ENCODE measurements at regions not wholly inside any gene's neighbourhood (a gene's known extent, or its start where the extent isn't known, plus 50 kb on each side); places are given as distances from the start of the nearest gene placed in this dataset.

DNA sequence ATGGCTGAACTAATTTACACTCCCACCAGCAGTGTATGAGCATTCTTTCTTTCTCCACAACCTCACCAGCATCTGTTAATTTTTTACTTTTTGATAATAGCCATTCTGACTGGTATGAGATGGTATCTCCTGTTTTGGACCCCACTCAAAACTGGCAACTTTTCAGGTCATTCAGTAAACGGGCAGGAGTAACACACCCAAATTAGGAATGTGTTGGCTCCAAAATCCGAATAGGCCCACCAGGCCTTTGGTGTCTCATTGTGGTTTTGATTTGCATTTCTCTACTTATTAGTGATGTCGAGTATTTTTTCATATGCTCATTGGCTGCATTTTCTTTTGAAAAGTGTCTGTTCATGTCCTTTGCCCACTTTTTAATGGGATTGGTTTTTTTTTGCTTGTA is 517.1 kb downstream of the TMEM232 start:
- no peaks in the 10 kb centered on the region for H3K4me1 ChIP-seq
- no peak for DNase-seq
- H3K4me3 ChIP-seq = no peak overlapping the region
- H3K9me3 ChIP-seq = peaks cover 0 to 5% (median 2%) of the 10 kb centered on the region in 4 donors
- H3K27ac ChIP-seq = no peak overlapping the region
- ATAC-seq (ENCODE audit: low FRiP score in 2 of 2) = no peak
- H3K36me3 ChIP-seq = no peaks in the 10 kb centered on the region
- WGBS, 2 donors = 71 to 74% methylated on average over 3 of the region's 3 CpGs
- H3K27me3 ChIP-seq = no peaks in the 10 kb centered on the region
- no peak for TF ChIP-seq EP300 (IDR thresholded peaks at IDR 0.05)
- TF ChIP-seq, protein P1, sequence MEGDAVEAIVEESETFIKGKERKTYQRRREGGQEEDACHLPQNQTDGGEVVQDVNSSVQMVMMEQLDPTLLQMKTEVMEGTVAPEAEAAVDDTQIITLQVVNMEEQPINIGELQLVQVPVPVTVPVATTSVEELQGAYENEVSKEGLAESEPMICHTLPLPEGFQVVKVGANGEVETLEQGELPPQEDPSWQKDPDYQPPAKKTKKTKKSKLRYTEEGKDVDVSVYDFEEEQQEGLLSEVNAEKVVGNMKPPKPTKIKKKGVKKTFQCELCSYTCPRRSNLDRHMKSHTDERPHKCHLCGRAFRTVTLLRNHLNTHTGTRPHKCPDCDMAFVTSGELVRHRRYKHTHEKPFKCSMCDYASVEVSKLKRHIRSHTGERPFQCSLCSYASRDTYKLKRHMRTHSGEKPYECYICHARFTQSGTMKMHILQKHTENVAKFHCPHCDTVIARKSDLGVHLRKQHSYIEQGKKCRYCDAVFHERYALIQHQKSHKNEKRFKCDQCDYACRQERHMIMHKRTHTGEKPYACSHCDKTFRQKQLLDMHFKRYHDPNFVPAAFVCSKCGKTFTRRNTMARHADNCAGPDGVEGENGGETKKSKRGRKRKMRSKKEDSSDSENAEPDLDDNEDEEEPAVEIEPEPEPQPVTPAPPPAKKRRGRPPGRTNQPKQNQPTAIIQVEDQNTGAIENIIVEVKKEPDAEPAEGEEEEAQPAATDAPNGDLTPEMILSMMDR (IDR thresholded peaks at IDR 0.05) = no peak
- no peak for TF ChIP-seq POLR2A (IDR thresholded peaks at IDR 0.05)
- no peak for TF ChIP-seq POLR2AphosphoS5 (IDR thresholded peaks at IDR 0.05)

DNA sequence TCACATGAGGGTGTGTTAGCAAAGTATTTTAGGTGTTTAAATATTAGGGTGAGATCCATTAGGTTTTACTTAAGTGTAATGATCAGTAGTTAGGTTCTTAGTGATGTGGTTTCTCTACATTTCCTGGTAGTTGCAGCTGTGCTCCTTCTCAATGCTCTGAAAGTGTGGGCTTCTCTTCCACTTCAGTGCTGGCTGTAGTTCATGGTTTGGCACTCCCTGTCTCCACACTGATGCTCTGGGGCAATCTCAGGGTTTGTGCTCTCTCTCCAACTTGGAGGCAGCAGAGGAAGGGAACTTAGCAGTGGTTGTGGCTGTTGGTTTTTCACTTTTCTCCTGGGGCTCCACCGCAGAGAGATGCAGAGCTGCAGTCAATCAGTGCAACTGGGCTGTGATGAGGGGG is 507.5 kb downstream of the TMEM232 start:
- H3K9me3 ChIP-seq = peaks cover 5 to 50% (median 13%) of the 10 kb centered on the region in 4 donors
- 67 to 94% methylated on average over 1 of the region's 1 CpG for WGBS, 2 donors
- H3K27me3 ChIP-seq = no peaks in the 10 kb centered on the region
- DNase-seq (no peak), ATAC-seq (ENCODE audit: low FRiP score in 2 of 2) (no peak)
- no peaks in the 10 kb centered on the region for H3K4me1 ChIP-seq
- no peak overlapping the region for H3K4me3 ChIP-seq
- TF ChIP-seq, protein P1 (IDR thresholded peaks at IDR 0.05) = no peak
- TF ChIP-seq POLR2A (IDR thresholded peaks at IDR 0.05) (no peak), POLR2AphosphoS5 (IDR thresholded peaks at IDR 0.05) (no peak), EP300 (IDR thresholded peaks at IDR 0.05) (no peak)
- H3K36me3 ChIP-seq = no peaks in the 10 kb centered on the region
- H3K27ac ChIP-seq = no peak overlapping the region

DNA sequence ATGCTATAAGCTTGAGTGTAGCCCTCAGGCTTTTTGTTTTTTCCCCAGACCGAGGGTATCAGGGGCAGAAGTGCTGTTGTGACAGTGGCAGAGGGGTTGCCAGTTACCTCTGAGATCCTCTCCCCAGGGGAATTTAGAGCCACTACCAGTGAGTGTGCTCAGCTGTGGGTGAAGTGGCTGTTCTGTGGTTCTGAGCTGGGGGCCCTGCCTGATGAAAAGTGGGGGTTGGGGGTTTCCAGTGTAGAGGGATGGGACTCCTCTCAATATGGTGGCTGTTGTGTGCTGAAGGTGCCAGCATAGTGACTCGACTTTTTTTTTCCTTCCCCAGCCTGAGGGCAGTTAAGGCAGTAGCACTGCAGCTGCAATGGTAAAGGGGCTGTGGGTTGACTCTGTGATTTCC is 506.7 kb downstream of the TMEM232 start:
- no peaks in the 10 kb centered on the region for H3K4me1 ChIP-seq
- ATAC-seq (ENCODE audit: low FRiP score in 2 of 2) (no peak), DNase-seq (no peak)
- no peaks in the 10 kb centered on the region for H3K27me3 ChIP-seq
- no peak overlapping the region for H3K4me3 ChIP-seq
- no peak overlapping the region for H3K27ac ChIP-seq
- H3K9me3 ChIP-seq = peaks cover 5 to 50% (median 15%) of the 10 kb centered on the region in 4 donors
- WGBS, 2 donors = 76 to 86% methylated on average over 1 to 2 of the region's 2 CpGs
- TF ChIP-seq POLR2A (IDR thresholded peaks at IDR 0.05) (no peak), POLR2AphosphoS5 (IDR thresholded peaks at IDR 0.05) (no peak), EP300 (IDR thresholded peaks at IDR 0.05) (no peak)
- TF ChIP-seq, protein P1 (IDR thresholded peaks at IDR 0.05) = no peak
- H3K36me3 ChIP-seq = no peaks in the 10 kb centered on the region

DNA sequence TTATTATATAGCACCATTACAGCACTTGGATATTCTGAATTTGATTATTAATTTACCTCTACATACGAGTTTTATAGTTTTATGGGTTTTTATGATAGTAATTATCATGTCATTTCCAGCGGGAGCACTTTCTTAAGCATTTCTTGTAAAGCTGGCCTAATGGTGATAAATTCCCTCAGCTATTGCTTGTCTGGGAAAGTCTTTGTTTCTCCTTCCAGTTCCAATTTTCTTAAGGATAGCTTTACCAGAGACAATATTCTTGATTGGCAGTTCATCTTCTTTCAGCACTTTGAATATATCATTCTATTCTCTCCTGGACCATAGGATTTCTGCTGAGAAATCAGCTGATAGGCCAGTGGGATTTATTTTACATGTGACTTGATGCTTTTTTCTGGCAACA is 505.4 kb downstream of the TMEM232 start:
- Histone ChIP-seq H3K4me1 (no peaks in the 10 kb centered on the region), H3K36me3 (no peaks in the 10 kb centered on the region), H3K9me3 (peaks cover 5 to 50% (median 15%) of the 10 kb centered on the region in 4 donors), H3K27ac (no peak overlapping the region), H3K27me3 (no peaks in the 10 kb centered on the region), H3K4me3 (no peak overlapping the region)
- 65 to 73% methylated on average over 2 of the region's 2 CpGs for WGBS, 2 donors
- TF ChIP-seq POLR2AphosphoS5 (IDR thresholded peaks at IDR 0.05) (no peak), POLR2A (IDR thresholded peaks at IDR 0.05) (no peak), EP300 (IDR thresholded peaks at IDR 0.05) (no peak)
- TF ChIP-seq, protein P1 (IDR thresholded peaks at IDR 0.05) = no peak
- DNase-seq (no peak), ATAC-seq (ENCODE audit: low FRiP score in 2 of 2) (no peak)

DNA sequence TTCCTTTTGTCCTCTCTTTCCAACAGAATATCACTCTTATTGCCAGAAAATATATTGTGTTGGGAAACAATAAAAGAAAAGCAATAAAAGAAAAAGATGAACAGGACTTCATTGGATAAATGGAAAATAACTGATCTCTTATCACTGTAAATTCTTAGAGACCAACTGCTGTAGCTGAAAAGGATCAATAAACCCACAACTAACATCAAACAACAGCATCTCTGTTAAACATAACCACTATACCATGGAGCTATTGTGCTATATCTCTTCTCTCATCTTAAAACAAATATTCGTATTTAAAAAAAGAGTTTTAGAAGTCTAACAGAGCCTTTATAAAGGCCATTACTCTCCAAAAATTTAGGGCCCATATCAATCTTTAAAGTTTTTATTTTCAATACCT is 502.4 kb downstream of the TMEM232 start:
- Histone ChIP-seq H3K4me3 (no peak overlapping the region), H3K9me3 (peaks cover 5 to 47% (median 9%) of the 10 kb centered on the region in 4 donors), H3K27ac (no peak overlapping the region), H3K36me3 (no peaks in the 10 kb centered on the region), H3K4me1 (no peaks in the 10 kb centered on the region), H3K27me3 (no peaks in the 10 kb centered on the region)
- ATAC-seq (ENCODE audit: low FRiP score in 2 of 2) = no peak
- TF ChIP-seq, protein P1 (IDR thresholded peaks at IDR 0.05) = no peak
- TF ChIP-seq POLR2AphosphoS5 (IDR thresholded peaks at IDR 0.05) (no peak), POLR2A (IDR thresholded peaks at IDR 0.05) (no peak), EP300 (IDR thresholded peaks at IDR 0.05) (no peak)
- WGBS, 2 donors = 63 to 76% methylated on average over 1 of the region's 1 CpG
- DNase-seq = no peak
